ENCODE measurements at regions not wholly inside any gene's neighbourhood (a gene's known extent, or its start where the extent isn't known, plus 50 kb on each side); places are given as distances from the start of the nearest gene placed in this dataset.

GRCh38 chr1:4422504-4423289, 231.7 kb upstream of the AJAP1 start:
- no peak for DNase-seq (ENCODE audit: low spot score)
- Mint-ChIP-seq H3K27me3 (ENCODE audit: insufficient read depth) (no peaks in the 10 kb centered on the region), H3K36me3 (ENCODE audit: low read depth) (no peaks in the 10 kb centered on the region), H3K27ac (no peak overlapping the region), H3K9me3 (peaks cover 27% of the 10 kb centered on the region), H3K4me3 (no peak overlapping the region), H3K4me1 (ENCODE audit: low read depth) (no peaks in the 10 kb centered on the region)
- intact Hi-C loops (cut with micrococcal nuclease): no loop called here

- no peak overlapping the region for H3K27ac Mint-ChIP-seq
- DNase-seq (ENCODE audit: low spot score): no peak
- intact Hi-C loops (cut with micrococcal nuclease): no loop called here
- H3K9me3 Mint-ChIP-seq: peaks cover 20% of the 10 kb centered on the region
- H3K4me3 Mint-ChIP-seq: no peak overlapping the region
- H3K27me3 Mint-ChIP-seq (ENCODE audit: insufficient read depth): no peaks in the 10 kb centered on the region
- H3K4me1 Mint-ChIP-seq (ENCODE audit: low read depth): no peaks in the 10 kb centered on the region
- no peaks in the 10 kb centered on the region for H3K36me3 Mint-ChIP-seq (ENCODE audit: low read depth)
Observed at GRCh38 chr1:4424254-4424653, 230.2 kb upstream of the AJAP1 start.

GRCh38 chr1:4424766-4425165, 229.6 kb upstream of the AJAP1 start:
- DNase-seq (ENCODE audit: low spot score): no peak
- Mint-ChIP-seq H3K4me3 (no peak overlapping the region), H3K27ac (no peak overlapping the region), H3K36me3 (ENCODE audit: low read depth) (no peaks in the 10 kb centered on the region), H3K9me3 (peaks cover 16% of the 10 kb centered on the region), H3K27me3 (ENCODE audit: insufficient read depth) (no peaks in the 10 kb centered on the region), H3K4me1 (ENCODE audit: low read depth) (no peaks in the 10 kb centered on the region)
- intact Hi-C loops (cut with micrococcal nuclease): no loop called here

- H3K4me3 Mint-ChIP-seq: no peak overlapping the region
- H3K36me3 Mint-ChIP-seq (ENCODE audit: low read depth): no peaks in the 10 kb centered on the region
- H3K9me3 Mint-ChIP-seq: peaks cover 10% of the 10 kb centered on the region
- DNase-seq (ENCODE audit: low spot score): no peak
- no peaks in the 10 kb centered on the region for H3K27me3 Mint-ChIP-seq (ENCODE audit: insufficient read depth)
- H3K4me1 Mint-ChIP-seq (ENCODE audit: low read depth): no peaks in the 10 kb centered on the region
- intact Hi-C loops (cut with micrococcal nuclease): no loop called here
- H3K27ac Mint-ChIP-seq: no peak overlapping the region
Observed at GRCh38 chr1:4425892-4426291, 228.5 kb upstream of the AJAP1 start.

GRCh38 chr1:4428711-4429110, 225.7 kb upstream of the AJAP1 start:
- Mint-ChIP-seq H3K27me3 (ENCODE audit: insufficient read depth) (no peaks in the 10 kb centered on the region), H3K27ac (no peak overlapping the region), H3K9me3 (peaks cover 7% of the 10 kb centered on the region), H3K4me1 (ENCODE audit: low read depth) (no peaks in the 10 kb centered on the region), H3K36me3 (ENCODE audit: low read depth) (no peaks in the 10 kb centered on the region), H3K4me3 (no peak overlapping the region)
- no peak for DNase-seq (ENCODE audit: low spot score)
- intact Hi-C loops (cut with micrococcal nuclease): no loop called here

GRCh38 chr1:4430406-4431365, 223.7 kb upstream of the AJAP1 start:
- no peaks in the 10 kb centered on the region for H3K36me3 Mint-ChIP-seq (ENCODE audit: low read depth)
- no peak overlapping the region for H3K4me3 Mint-ChIP-seq
- H3K27ac Mint-ChIP-seq: no peak overlapping the region
- intact Hi-C loops (cut with micrococcal nuclease): no loop called here
- no peaks in the 10 kb centered on the region for H3K4me1 Mint-ChIP-seq (ENCODE audit: low read depth)
- DNase-seq (ENCODE audit: low spot score): no peak
- peaks cover 7% of the 10 kb centered on the region for H3K9me3 Mint-ChIP-seq
- no peaks in the 10 kb centered on the region for H3K27me3 Mint-ChIP-seq (ENCODE audit: insufficient read depth)

GRCh38 chr1:4431491-4431890, 222.9 kb upstream of the AJAP1 start:
- Mint-ChIP-seq H3K27me3 (ENCODE audit: insufficient read depth) (no peaks in the 10 kb centered on the region), H3K4me1 (ENCODE audit: low read depth) (no peaks in the 10 kb centered on the region), H3K27ac (no peak overlapping the region), H3K36me3 (ENCODE audit: low read depth) (no peaks in the 10 kb centered on the region), H3K4me3 (no peak overlapping the region), H3K9me3 (peaks cover 4% of the 10 kb centered on the region)
- intact Hi-C loops (cut with micrococcal nuclease): no loop called here
- no peak for DNase-seq (ENCODE audit: low spot score)

- no peaks in the 10 kb centered on the region for H3K4me1 Mint-ChIP-seq (ENCODE audit: low read depth)
- no peak overlapping the region for H3K27ac Mint-ChIP-seq
- H3K36me3 Mint-ChIP-seq (ENCODE audit: low read depth): no peaks in the 10 kb centered on the region
- H3K4me3 Mint-ChIP-seq: no peak overlapping the region
- intact Hi-C loops (cut with micrococcal nuclease): no loop called here
- DNase-seq (ENCODE audit: low spot score): no peak
- no peaks in the 10 kb centered on the region for H3K27me3 Mint-ChIP-seq (ENCODE audit: insufficient read depth)
- H3K9me3 Mint-ChIP-seq: no peaks in the 10 kb centered on the region
Observed at GRCh38 chr1:4433075-4433474, 221.3 kb upstream of the AJAP1 start.

GRCh38 chr1:4444086-4444485, 210.3 kb upstream of the AJAP1 start:
- no peak overlapping the region for H3K4me3 Mint-ChIP-seq
- peaks cover 9% of the 10 kb centered on the region for H3K27me3 Mint-ChIP-seq (ENCODE audit: insufficient read depth)
- intact Hi-C loops (cut with micrococcal nuclease): no loop called here
- no peaks in the 10 kb centered on the region for H3K9me3 Mint-ChIP-seq
- no peaks in the 10 kb centered on the region for H3K4me1 Mint-ChIP-seq (ENCODE audit: low read depth)
- H3K36me3 Mint-ChIP-seq (ENCODE audit: low read depth): no peaks in the 10 kb centered on the region
- H3K27ac Mint-ChIP-seq: no peak overlapping the region
- DNase-seq (ENCODE audit: low spot score): no peak

- no peak overlapping the region for H3K27ac Mint-ChIP-seq
- H3K4me1 Mint-ChIP-seq (ENCODE audit: low read depth): no peaks in the 10 kb centered on the region
- intact Hi-C loops (cut with micrococcal nuclease): no loop called here
- H3K9me3 Mint-ChIP-seq: no peaks in the 10 kb centered on the region
- no peaks in the 10 kb centered on the region for H3K36me3 Mint-ChIP-seq (ENCODE audit: low read depth)
- H3K27me3 Mint-ChIP-seq (ENCODE audit: insufficient read depth): peaks cover 9% of the 10 kb centered on the region
- no peak overlapping the region for H3K4me3 Mint-ChIP-seq
- no peak for DNase-seq (ENCODE audit: low spot score)
Observed at GRCh38 chr1:4447778-4448420, 206.5 kb upstream of the AJAP1 start.

GRCh38 chr1:4449972-4450371, 204.4 kb upstream of the AJAP1 start:
- Mint-ChIP-seq H3K36me3 (ENCODE audit: low read depth) (no peaks in the 10 kb centered on the region), H3K4me3 (no peak overlapping the region), H3K27me3 (ENCODE audit: insufficient read depth) (peaks cover 7% of the 10 kb centered on the region), H3K9me3 (no peaks in the 10 kb centered on the region), H3K27ac (no peak overlapping the region), H3K4me1 (ENCODE audit: low read depth) (no peaks in the 10 kb centered on the region)
- no peak for DNase-seq (ENCODE audit: low spot score)
- intact Hi-C loops (cut with micrococcal nuclease): no loop called here

- Mint-ChIP-seq H3K27me3 (ENCODE audit: insufficient read depth) (no peaks in the 10 kb centered on the region), H3K4me3 (no peak overlapping the region), H3K4me1 (ENCODE audit: low read depth) (no peaks in the 10 kb centered on the region), H3K9me3 (peaks cover 3% of the 10 kb centered on the region), H3K27ac (no peak overlapping the region), H3K36me3 (ENCODE audit: low read depth) (no peaks in the 10 kb centered on the region)
- intact Hi-C loops (cut with micrococcal nuclease): no loop called here
- no peak for DNase-seq (ENCODE audit: low spot score)
Observed at GRCh38 chr1:4452701-4453100, 201.7 kb upstream of the AJAP1 start.

- intact Hi-C loops (cut with micrococcal nuclease): no loop called here
- no peak for DNase-seq (ENCODE audit: low spot score)
- Mint-ChIP-seq H3K36me3 (ENCODE audit: low read depth) (no peaks in the 10 kb centered on the region), H3K4me1 (ENCODE audit: low read depth) (no peaks in the 10 kb centered on the region), H3K9me3 (peaks cover 3% of the 10 kb centered on the region), H3K27ac (no peak overlapping the region), H3K4me3 (no peak overlapping the region), H3K27me3 (ENCODE audit: insufficient read depth) (no peaks in the 10 kb centered on the region)
Observed at GRCh38 chr1:4460052-4460451, 194.4 kb upstream of the AJAP1 start.

Measured in activated T-helper 1 cell treated with anti-CD3 and anti-CD28 coated beads, Interleukin-12 subunit alpha, Interleukin-12 subunit beta, Interleukin-2, Interleukin-4 antibody, amounts not matched to agents 30 ng/mL and 10 ng/mL and 1 ng/mL, durations not matched to agents 14 hours and 24 hours and 36 hours (primary cell).